HEK293T (cell line): ENCODE measurements at regions not wholly inside any gene's neighbourhood (a gene's known extent, or its start where the extent isn't known, plus 50 kb on each side); places are given as distances from the start of the nearest gene placed in this dataset.

Source experiments
- ARNT ChIP-seq: fragments of 450-650 bp; IDR thresholded peaks from 2 replicates; pipeline ENCODE4 v1.6.1; 2017; ENCODE audit warnings: mild to moderate bottlenecking
- BHLHE40 ChIP-seq: fragments of 450-650 bp; IDR thresholded peaks from 2 replicates; pipeline ENCODE4 v1.6.1; 2016; ENCODE audit warnings: mild to moderate bottlenecking, moderate library complexity, borderline replicate concordance
- ELF4 ChIP-seq: fragments of 450-650 bp; IDR thresholded peaks from 2 replicates; pipeline ENCODE4 v1.6.1; 2017; ENCODE audit warnings: antibody characterized with exemption
- FOXA1 ChIP-seq: fragments of 450-650 bp; IDR thresholded peaks from 2 replicates; pipeline ENCODE4 v1.6.1; 2016; ENCODE audit warnings: mild to moderate bottlenecking
- FOXM1 ChIP-seq: fragments of 450-650 bp; IDR thresholded peaks from 2 replicates; pipeline ENCODE4 v1.6.1; 2017; ENCODE audit warnings: mild to moderate bottlenecking, borderline replicate concordance
- HDGF ChIP-seq: fragments of 450-650 bp; IDR thresholded peaks from 2 replicates; pipeline ENCODE4 v1.6.1; 2017; ENCODE audit warnings: antibody characterized with exemption, borderline replicate concordance
- L3MBTL2 ChIP-seq: fragments of 450-650 bp; conservative IDR thresholded peaks from 2 replicates; pipeline ENCODE4 v1.6.1; 2016; ENCODE audit warnings: mild to moderate bottlenecking
- NFRKB ChIP-seq: fragments of 450-650 bp; IDR thresholded peaks from 2 replicates; pipeline ENCODE4 v1.6.1; 2016; ENCODE audit warnings: mild to moderate bottlenecking, moderate library complexity
- SP1 ChIP-seq: fragments of 450-650 bp; IDR thresholded peaks from 2 replicates; pipeline ENCODE4 v1.6.1; 2017
- SUZ12 ChIP-seq: fragments of 450-650 bp; IDR thresholded peaks from 2 replicates; pipeline ENCODE4 v1.6.1; 2016; ENCODE audit warnings: mild to moderate bottlenecking
- TARDBP ChIP-seq: fragments of 450-650 bp; IDR thresholded peaks from 2 replicates; pipeline ENCODE4 v1.6.1; 2016
- ZNF384 ChIP-seq: fragments of 450-650 bp; IDR thresholded peaks from 2 replicates; pipeline ENCODE4 v1.6.1; 2016

DNA sequence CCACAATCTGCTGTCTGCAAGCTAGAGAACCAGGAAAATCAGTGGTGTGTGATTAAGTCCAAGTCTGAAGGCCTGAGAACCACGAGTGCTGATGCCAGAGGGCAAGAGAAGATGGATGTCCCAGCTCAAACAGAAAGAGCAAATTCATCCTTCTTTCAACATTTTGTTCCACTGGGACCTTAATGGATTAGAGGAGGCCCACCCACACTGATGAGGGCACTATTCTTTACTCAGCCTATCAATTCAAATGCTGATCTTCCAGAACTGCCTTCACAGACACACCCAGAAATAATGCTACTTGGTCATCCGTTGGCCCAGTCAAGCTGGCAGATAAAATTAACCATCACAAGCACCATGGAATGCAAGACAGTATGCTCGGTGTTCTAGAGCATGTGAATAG is 226.6 kb upstream of the SASH1 start:
- TF ChIP-seq SUZ12 = no peak
- no peak for TF ChIP-seq SP1
- TF ChIP-seq ZNF384 = no peak
- no peak for TF ChIP-seq BHLHE40
- no peak for TF ChIP-seq FOXA1
- TF ChIP-seq ELF4 = no peak
- TF ChIP-seq ARNT = no peak
- no peak for TF ChIP-seq NFRKB
- no peak for TF ChIP-seq TARDBP
- no peak for TF ChIP-seq L3MBTL2
- no peak for TF ChIP-seq FOXM1
- TF ChIP-seq HDGF = no peak
